BLaER1 treated with 17β-estradiol and CSF1 and Interleukin-3, amounts not matched to agents 10 nM and 100 nM (cell line): ENCODE measurements at regions not wholly inside any gene's neighbourhood (a gene's known extent, or its start where the extent isn't known, plus 50 kb on each side); places are given as distances from the start of the nearest gene placed in this dataset.

Experiments
- H3K27ac ChIP-seq, 11 experiments: shearing (Covaris generic); formaldehyde crosslinking; 2 replicates each; pipeline ENCODE4 v1.8.1; 2022
- H3K27me3 ChIP-seq, 11 experiments: shearing (Covaris generic); formaldehyde crosslinking; 2 replicates each; pipeline ENCODE4 v1.8.1; 2022
- H3K36me3 ChIP-seq, 11 experiments: shearing (Covaris generic); formaldehyde crosslinking; 2 replicates each; pipeline ENCODE4 v1.8.1; 2022
- H3K4me1 ChIP-seq, 10 experiments: shearing (Covaris generic); formaldehyde crosslinking; 2 replicates each; pipeline ENCODE4 v1.8.1; 2022
- H3K4me2 ChIP-seq, 11 experiments: shearing (Covaris generic); formaldehyde crosslinking; 2 replicates each; pipeline ENCODE4 v1.8.1; 2022
- H3K4me3 ChIP-seq, 10 experiments: shearing (Covaris generic); formaldehyde crosslinking; 2 replicates each; pipeline ENCODE4 v1.8.1; 2022
- H3K9ac ChIP-seq, 11 experiments: shearing (Covaris generic); formaldehyde crosslinking; 2 replicates each; pipeline ENCODE4 v1.8.1; 2022
- H3K9me3 ChIP-seq, 11 experiments: shearing (Covaris generic); formaldehyde crosslinking; replicated peaks in 1 of 11; 2 replicates each; pipeline ENCODE4 v1.8.1; 2022
- H4K20me1 ChIP-seq, 11 experiments: shearing (Covaris generic); formaldehyde crosslinking; 2 replicates each; pipeline ENCODE4 v1.8.1; 2022
- Cebpa-rat ChIP-seq, 11 experiments: shearing (Covaris generic); IDR thresholded peaks; 2 replicates each; pipeline ENCODE4 v1.8.1; 2022

DNA sequence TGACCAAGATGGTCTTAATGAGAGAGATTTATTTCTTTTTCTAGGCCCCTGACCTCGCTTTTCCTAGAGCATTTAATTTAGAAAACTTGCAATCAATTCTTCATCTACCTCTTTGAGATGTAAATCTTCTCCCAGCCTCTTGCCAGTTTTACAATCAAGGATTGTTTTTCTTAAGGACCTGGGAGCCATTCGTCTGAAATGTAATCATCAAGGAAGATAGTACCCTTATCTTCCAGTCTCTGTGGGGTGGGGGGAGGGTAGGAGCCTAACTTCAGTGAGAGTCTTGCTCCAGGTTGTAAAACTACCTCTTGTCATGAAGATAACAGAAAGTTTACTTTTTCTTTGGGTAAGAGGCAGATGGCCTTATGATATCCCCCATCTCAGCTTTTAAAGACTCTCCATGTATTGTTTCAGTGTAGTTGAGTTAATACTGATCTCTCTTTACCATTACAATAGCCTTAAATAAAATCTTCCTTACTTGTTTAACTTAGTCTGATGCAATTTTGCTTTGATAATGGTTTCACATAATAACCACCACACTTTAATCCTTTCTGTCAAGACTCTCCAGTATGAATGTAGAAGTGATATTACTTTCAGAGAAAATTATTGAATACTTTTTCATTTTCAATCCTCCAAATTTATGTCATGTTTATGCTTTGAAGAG lies 110.2 kb upstream of the CPHXL start:
- no peak overlapping the region for H3K4me3 ChIP-seq
- H4K20me1 ChIP-seq, result no peaks in the 10 kb centered on the region
- no peak overlapping the region for H3K9ac ChIP-seq
- H3K9me3 ChIP-seq, result peaks cover 5 to 12% (median 7%) of the 10 kb centered on the region in 11 experiments; a peak in 10 of 22 replicates
- H3K36me3 ChIP-seq, result no peaks in the 10 kb centered on the region
- no peak overlapping the region for H3K27ac ChIP-seq
- H3K4me2 ChIP-seq, result no peak overlapping the region
- TF ChIP-seq Cebpa-rat (IDR thresholded peaks at IDR 0.05), result no peak
- H3K27me3 ChIP-seq, result no peaks in the 10 kb centered on the region
- H3K4me1 ChIP-seq, result no peaks in the 10 kb centered on the region

DNA sequence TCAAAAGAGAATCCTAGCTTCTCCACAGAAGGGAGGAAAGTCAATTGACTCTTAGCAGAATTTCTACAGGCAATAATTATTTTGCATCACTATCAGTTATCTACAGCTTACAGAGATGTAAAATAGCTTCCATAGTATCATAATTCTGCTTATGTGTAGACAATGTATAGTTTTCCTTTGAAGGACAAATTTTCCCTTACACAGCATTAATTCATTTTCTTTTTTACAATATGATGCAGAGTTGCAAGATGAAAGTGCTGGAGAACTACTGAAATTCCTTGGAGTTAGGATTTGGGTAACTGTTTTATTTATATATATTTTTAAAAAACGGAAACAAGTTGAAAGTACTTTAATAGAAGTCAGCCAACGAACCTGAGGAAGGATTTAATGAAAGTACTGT lies 111.0 kb upstream of the CPHXL start:
- no peak for TF ChIP-seq Cebpa-rat (IDR thresholded peaks at IDR 0.05)
- no peaks in the 10 kb centered on the region for H3K36me3 ChIP-seq
- peaks cover 5 to 12% (median 7%) of the 10 kb centered on the region in 11 experiments; a peak in 10 of 22 replicates for H3K9me3 ChIP-seq
- H3K4me3 ChIP-seq, result no peak overlapping the region
- H3K9ac ChIP-seq, result no peak overlapping the region
- no peak overlapping the region for H3K27ac ChIP-seq
- H3K4me1 ChIP-seq, result no peaks in the 10 kb centered on the region
- no peaks in the 10 kb centered on the region for H3K27me3 ChIP-seq
- H3K4me2 ChIP-seq, result no peak overlapping the region
- H4K20me1 ChIP-seq, result no peaks in the 10 kb centered on the region

DNA sequence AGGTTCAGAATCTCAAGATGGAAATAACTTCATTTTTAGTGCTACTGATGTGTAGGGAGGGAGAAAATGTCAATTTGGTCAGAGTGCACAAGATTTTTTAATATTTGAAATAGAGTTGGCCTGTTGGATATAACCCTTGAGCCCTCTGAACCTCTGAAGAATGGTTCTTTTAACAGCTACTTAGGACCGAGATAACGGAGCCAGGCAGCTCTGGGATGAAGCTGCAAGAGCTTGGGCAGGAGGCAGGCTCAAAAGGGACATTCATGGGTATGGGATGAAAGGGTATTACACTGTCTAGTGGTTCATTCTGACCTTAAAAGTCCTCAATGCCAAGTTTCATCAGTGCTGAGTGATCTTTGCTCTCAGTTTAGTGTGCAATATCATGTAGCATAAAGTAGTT lies 111.4 kb upstream of the CPHXL start:
- Histone ChIP-seq H3K27me3 (no peaks in the 10 kb centered on the region), H3K4me3 (no peak overlapping the region), H3K4me1 (no peaks in the 10 kb centered on the region), H3K27ac (no peak overlapping the region), H3K4me2 (no peak overlapping the region), H3K9me3 (peaks cover 5 to 12% (median 7%) of the 10 kb centered on the region in 11 experiments; a peak in 10 of 22 replicates), H4K20me1 (no peaks in the 10 kb centered on the region), H3K36me3 (no peaks in the 10 kb centered on the region), H3K9ac (no peak overlapping the region)
- no peak for TF ChIP-seq Cebpa-rat (IDR thresholded peaks at IDR 0.05)

DNA sequence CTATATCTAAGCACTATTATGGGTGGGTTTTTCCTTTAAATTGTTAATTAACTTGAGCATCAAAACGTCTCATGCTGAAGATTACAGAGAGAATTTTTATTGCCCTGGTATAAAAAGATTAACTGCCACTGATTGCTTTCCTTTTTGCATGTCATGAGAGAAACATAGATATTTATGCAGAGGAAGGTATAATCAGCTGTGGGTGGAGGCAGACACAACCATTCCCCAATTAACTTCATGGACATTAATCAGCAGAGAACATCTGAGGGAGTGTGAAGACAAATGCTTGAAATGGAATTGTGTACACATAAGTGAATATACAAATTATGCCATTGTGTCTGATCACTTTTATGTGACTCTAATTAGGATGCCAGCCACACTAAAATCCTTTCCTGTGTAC lies 115.2 kb upstream of the CPHXL start:
- H3K4me1 ChIP-seq, result no peaks in the 10 kb centered on the region
- TF ChIP-seq Cebpa-rat (IDR thresholded peaks at IDR 0.05), result no peak
- H3K27me3 ChIP-seq, result no peaks in the 10 kb centered on the region
- no peak overlapping the region for H3K4me3 ChIP-seq
- H3K9ac ChIP-seq, result no peak overlapping the region
- no peaks in the 10 kb centered on the region for H4K20me1 ChIP-seq
- no peak overlapping the region for H3K4me2 ChIP-seq
- H3K9me3 ChIP-seq, result no peaks in the 10 kb centered on the region
- H3K36me3 ChIP-seq, result no peaks in the 10 kb centered on the region
- H3K27ac ChIP-seq, result no peak overlapping the region

DNA sequence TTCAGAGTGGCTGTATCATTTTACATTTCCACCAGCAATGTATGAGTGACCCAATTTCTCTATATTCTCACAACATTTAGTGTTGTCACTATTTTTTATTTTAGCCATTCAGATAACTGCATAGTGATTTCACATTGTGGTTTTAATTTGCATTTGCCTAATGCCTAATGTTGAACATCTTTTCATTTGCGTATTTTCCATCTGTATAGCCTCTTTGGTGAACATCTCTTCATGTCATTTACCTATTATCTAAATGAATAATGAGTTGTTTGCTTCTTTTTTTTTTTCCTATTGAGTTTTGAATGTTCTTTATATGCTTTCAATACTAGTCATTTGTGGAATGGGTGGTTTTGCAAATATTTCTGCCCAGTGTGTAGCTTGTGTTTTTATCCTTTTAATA lies 120.9 kb upstream of the CPHXL start:
- Histone ChIP-seq H4K20me1 (no peaks in the 10 kb centered on the region), H3K27ac (no peak overlapping the region), H3K27me3 (no peaks in the 10 kb centered on the region), H3K36me3 (no peaks in the 10 kb centered on the region), H3K4me2 (no peak overlapping the region), H3K4me1 (peaks cover 0 to 11% (median 0%) of the 10 kb centered on the region in 10 experiments; a peak in 5 of 20 replicates), H3K9me3 (no peaks in the 10 kb centered on the region), H3K4me3 (no peak overlapping the region), H3K9ac (no peak overlapping the region)
- TF ChIP-seq Cebpa-rat (IDR thresholded peaks at IDR 0.05), result no peak

DNA sequence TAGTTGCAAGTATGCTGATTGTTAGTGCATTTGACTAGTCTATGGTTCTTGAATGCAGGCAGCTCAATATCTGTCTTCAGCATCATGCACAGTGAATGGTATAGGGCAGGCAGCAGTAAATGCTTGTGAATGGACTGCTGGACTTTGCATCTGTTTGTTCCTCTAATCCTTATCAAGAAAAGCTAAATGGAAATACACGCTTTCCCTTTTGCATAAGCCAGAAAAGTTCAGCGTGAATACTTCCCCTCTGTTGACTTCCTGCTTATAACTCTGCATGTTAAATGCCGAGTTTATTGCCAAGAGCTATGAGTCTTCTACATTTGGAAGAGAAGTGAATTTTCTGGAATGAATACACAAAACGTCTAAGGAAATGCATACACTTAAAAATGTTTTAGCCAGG lies 127.9 kb upstream of the CPHXL start:
- H3K9ac ChIP-seq, result no peak overlapping the region
- H4K20me1 ChIP-seq, result no peaks in the 10 kb centered on the region
- H3K27ac ChIP-seq, result no peak overlapping the region
- peak overlapping the region in 1 of 11 experiments; percentile 26; a peak in 2 of 22 replicates for H3K4me2 ChIP-seq
- H3K4me1 ChIP-seq, result peaks cover 0 to 18% (median 0%) of the 10 kb centered on the region in 10 experiments; a peak in 5 of 20 replicates
- H3K27me3 ChIP-seq, result no peaks in the 10 kb centered on the region
- no peak overlapping the region for H3K4me3 ChIP-seq
- H3K9me3 ChIP-seq, result no peaks in the 10 kb centered on the region
- H3K36me3 ChIP-seq, result no peaks in the 10 kb centered on the region
- TF ChIP-seq Cebpa-rat (IDR thresholded peaks at IDR 0.05), result no peak

DNA sequence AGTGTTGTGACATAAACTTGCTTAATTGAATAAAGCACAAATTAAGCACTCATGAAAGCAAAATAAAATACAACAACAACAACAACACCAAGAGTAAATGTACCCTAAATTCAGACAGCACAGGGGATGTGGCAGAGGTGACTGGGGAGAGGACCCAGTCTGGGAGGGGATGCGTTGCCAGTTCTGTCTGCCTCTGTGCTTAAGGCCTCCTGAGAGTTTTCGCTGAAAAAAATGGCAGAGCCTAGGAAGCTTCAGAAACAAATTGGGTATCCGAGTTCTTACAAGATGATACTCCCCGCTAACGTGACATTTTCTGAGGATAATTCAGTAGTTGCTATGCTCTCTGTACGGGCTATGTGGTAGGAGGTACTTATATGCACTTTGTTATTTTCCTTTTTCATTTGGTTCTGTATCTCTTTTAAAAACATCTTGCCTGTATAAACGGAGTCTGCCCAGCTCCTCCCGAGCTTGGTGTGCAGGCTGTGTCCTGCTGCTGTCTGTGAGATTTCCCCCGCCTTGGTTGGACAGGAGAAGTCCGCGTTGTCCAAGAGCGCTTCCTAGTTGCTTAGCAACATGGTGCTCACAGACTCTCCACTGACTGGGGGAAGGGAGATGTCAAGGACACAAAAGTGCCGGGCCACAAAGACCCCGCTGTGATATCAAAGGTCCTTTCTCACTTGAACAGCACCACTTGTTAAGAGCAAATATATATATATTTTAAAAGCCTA lies 134.2 kb upstream of the CPHXL start:
- Histone ChIP-seq H3K4me3 (no peak overlapping the region), H3K27ac (no peak overlapping the region), H4K20me1 (no peaks in the 10 kb centered on the region), H3K4me2 (no peak overlapping the region), H3K27me3 (no peaks in the 10 kb centered on the region), H3K36me3 (no peaks in the 10 kb centered on the region), H3K4me1 (no peaks in the 10 kb centered on the region), H3K9ac (no peak overlapping the region), H3K9me3 (no peaks in the 10 kb centered on the region)
- no peak for TF ChIP-seq Cebpa-rat (IDR thresholded peaks at IDR 0.05)

DNA sequence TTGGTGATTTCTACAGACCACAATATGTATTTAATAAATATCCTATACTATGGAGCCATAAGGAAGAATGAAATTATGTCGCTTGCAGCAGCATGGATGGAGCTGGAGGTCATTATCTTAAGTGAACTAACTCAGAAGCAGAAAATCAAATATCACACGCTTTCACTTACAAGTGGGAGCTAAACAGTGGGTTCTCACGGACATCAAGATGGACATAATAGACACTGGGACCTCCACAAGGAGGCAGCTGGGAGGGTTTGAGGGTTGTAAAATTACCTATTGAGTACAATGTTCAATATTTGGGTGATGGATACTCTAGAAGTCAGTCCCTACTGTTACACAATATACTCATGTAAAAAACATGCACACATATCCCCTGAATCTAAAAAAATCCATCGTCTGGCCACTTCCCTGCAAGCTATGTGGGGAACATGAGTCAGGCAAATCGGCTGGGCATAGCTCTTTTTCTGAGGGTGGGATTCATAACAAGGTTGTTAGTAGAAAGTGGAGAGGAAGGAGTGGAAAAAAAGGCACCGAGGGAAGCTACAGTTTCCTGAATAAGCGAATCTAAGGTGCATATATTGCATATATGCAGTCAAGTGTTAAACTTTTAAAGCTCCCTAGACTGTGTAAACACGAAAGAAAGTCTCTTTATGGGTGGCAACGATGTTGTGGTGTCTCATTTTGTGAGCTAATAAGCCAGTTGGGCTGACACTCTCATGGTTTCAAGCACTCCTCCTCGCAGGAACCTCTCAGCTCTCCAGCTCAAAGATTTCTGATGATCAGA lies 135.2 kb upstream of the CPHXL start:
- no peaks in the 10 kb centered on the region for H4K20me1 ChIP-seq
- H3K27me3 ChIP-seq, result no peaks in the 10 kb centered on the region
- no peaks in the 10 kb centered on the region for H3K36me3 ChIP-seq
- no peaks in the 10 kb centered on the region for H3K9me3 ChIP-seq
- no peak overlapping the region for H3K4me3 ChIP-seq
- no peak overlapping the region for H3K9ac ChIP-seq
- TF ChIP-seq Cebpa-rat (IDR thresholded peaks at IDR 0.05), result no peak
- H3K27ac ChIP-seq, result no peak overlapping the region
- H3K4me1 ChIP-seq, result no peaks in the 10 kb centered on the region
- no peak overlapping the region for H3K4me2 ChIP-seq

DNA sequence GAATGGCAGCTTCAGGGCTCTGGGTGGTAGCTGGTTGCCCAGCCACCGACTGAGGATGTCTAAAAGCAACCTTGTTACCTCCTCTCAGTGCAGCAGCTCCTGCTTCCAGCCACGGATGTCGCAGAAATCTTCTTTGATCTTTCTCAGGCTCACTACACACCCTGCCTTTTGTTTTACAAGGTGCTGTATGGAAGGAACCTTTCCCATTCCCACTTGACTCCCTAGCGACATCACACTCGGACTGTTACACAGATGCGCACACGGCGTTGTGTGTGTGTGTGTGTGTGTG lies 135.8 kb upstream of the CPHXL start:
- H3K9ac ChIP-seq, result no peak overlapping the region
- TF ChIP-seq Cebpa-rat (IDR thresholded peaks at IDR 0.05), result no peak

More for the DNA sequence above, 135.8 kb upstream of the CPHXL start:
- H3K27me3 ChIP-seq, result no peaks in the 10 kb centered on the region
- H3K36me3 ChIP-seq, result no peaks in the 10 kb centered on the region
- H3K4me2 ChIP-seq, result no peak overlapping the region
- H3K9me3 ChIP-seq, result no peaks in the 10 kb centered on the region
- no peaks in the 10 kb centered on the region for H4K20me1 ChIP-seq
- H3K4me1 ChIP-seq, result no peaks in the 10 kb centered on the region
- H3K27ac ChIP-seq, result no peak overlapping the region
- no peak overlapping the region for H3K4me3 ChIP-seq
